ENCODE measurements at regions not wholly inside any gene's neighbourhood (a gene's known extent, or its start where the extent isn't known, plus 50 kb on each side); places are given as distances from the start of the nearest gene placed in this dataset.

GRCh38 chr10:3016016-3016415, 51.3 kb upstream of the PFKP start:
- no peak for DNase-seq

- DNase-seq: no peak
Observed at GRCh38 chr10:3014968-3015367, 52.4 kb upstream of the PFKP start.

DNA sequence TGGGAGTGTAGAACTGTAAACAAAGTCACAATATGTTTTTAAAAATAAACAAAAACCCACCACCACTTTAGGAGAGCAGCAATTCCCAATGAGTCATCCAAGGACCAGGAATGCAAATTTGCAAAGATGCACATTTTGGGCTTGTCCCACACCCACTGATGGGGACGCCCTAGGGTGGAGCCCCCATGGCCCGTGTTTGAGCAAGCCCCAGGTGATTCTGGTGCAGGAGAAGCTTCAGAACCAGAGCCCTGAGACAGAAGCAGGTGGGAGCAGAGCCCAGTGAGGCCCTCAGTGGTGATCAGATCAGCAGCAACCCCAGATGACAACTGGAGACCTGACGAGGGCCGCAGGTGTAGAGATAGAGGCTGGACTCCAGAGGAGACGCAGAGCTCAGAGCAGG, 55.1 kb upstream of the PFKP start:
- DNase-seq: no peak

GRCh38 chr10:3010816-3011460, 56.4 kb upstream of the PFKP start:
- no peak for DNase-seq

GRCh38 chr10:3010334-3010733, 57.0 kb upstream of the PFKP start:
- DNase-seq: no peak

DNA sequence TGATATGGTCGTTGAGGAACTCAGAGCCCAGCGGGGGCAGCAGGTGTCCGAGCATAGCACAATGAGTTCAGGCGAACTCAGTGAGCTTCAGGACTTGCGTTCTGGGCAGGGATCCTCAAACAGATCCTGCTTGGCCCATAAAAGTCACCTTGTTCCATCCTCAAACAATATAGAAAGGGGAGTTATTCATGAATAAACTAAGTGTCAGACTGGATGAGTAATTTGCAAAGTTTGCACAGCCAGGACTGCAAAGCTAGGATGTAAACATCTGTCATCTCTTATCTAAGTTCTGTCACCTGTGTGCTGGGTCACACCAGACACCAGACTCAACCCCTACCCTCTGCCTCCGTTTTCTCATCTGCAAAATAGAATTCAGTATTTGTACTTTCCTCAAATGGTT, 58.0 kb upstream of the PFKP start:
- DNase-seq: no peak

GRCh38 chr10:3008518-3009195, 58.7 kb upstream of the PFKP start:
- DNase-seq: no peak

DNA sequence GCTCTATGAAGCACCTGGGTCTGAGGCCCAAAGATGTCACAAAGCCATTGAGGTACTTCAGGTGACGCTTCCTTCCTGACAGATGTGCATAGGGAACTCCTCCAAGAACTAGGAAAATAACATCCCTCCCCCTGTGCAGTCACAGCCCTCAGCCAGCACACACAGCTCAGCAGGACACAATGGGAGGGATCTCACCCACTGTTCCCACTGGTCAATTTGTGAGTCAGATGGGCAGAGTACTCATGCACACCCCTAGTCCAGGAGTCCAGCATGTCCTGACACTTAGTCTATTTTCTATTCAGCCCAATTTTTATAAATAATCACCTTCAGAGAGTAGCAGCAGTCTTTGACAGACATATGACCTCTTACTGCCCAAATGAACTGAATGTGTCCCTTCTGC, 60.7 kb upstream of the PFKP start:
- no peak for DNase-seq

DNA sequence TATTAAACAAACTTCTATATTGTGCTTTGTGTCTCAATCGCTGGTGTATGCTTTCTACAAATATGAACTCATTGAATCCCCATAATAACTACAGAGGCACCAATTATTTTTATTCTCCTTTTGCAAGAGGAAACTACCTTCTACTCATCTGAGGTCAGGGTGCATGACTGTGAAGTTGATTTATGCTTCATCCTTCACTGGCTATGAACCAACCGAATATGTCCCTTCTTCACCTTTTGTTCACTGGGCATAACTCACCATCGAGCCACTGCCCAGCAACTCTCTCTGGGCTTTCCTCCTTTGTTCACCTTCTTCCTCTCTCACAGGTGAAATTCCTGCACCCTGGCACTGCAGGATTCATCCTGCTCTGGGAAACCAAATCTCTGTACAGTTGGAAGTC, 61.3 kb upstream of the PFKP start:
- DNase-seq: no peak

GRCh38 chr10:3002304-3002703, 65.0 kb upstream of the PFKP start:
- no peak for DNase-seq

DNA sequence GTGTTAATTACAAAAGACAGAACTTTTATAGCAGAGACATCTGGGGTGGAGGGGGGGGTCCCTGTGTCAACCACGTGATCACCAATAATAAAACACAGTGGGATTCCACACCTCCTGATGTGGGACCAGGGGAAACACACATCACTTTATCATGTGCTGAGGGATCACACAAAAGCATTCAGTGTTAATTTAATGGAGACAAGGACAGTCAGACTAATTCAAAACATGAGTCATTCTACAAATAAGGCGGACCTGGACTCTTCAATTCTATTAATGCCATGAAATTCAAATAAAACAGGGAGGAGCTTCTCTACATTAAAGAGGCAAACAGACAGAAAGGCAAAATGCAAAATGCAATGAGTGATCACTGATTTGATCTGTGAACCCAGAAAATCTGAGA, 67.3 kb upstream of the PFKP start:
- no peak for DNase-seq

DNA sequence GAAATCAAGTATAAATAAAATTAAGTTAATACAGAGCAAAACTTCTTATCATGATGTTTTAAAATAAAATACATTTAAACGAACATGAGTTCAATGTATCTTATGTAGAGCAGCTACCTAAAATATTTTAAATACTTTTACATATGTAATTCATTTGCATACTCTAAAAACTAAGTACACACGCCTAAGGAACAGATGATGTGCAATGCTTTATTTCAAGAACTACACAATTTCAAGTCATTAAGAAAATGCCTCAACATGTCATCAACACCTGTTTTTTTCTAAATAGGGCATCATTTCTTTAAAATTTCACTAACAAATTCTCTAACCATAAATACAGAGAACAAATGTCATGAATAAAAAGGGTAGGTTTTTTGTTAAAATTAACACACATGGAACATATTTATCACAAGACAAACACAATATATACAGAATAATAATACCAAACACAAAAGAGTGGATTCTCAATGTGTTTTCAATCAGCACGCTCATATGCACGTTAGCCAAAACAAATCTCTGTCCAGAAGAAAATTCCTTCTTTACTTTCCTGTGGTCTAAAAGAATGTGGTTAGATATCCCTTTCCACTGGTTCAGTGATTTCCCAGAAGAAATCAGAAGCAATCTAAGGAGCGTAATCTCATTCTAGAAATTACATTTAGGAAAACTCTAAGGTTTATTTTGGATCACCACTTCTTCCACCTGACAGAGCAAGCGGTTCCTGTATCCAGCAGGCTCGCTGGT, 73.0 kb upstream of the PFKP start:
- DNase-seq: no peak

DNA sequence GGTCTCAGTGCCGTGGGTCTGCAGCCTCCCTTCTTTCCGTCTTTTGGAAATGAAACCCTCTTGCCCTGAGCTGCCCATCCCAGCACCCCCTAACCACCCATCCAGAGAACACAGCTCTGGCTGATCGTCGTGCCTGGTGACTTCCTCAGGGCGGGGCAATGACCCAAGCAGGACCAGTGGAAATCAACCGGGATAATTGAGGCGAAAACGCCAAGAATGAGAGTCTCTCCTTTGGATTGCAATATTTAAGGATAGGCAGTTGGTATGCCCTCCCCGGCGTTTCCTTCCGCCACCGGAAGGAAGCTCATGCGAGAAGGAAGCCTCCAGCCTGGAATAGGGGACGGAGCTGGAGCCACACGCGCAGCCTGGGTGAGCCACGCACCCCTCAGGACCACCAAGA, 73.7 kb upstream of the PFKP start:
- DNase-seq: no peak

GRCh38 chr10:2992401-2993198, 74.7 kb upstream of the PFKP start:
- no peak for DNase-seq

DNA sequence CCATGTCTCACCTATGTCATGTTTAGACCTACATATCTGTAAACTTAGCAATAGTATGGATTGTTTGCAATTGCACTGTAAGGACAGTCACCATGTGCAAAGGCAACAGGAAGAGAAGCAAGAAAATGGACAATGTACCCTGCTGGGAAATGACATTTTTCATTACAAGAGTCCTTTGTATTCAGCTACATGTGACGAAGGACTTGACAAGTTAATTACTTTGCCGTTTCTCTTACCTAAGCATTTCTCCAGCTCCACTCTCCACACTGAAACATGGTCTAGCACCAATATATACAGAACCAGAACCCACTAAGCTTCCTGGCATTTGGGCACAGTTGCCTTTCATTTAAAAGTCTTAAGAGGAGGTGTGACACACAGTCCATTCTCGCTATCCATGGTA, 76.6 kb upstream of the PFKP start:
- no peak for DNase-seq

GRCh38 chr10:2989292-2989947, 77.9 kb upstream of the PFKP start:
- no peak for DNase-seq

DNA sequence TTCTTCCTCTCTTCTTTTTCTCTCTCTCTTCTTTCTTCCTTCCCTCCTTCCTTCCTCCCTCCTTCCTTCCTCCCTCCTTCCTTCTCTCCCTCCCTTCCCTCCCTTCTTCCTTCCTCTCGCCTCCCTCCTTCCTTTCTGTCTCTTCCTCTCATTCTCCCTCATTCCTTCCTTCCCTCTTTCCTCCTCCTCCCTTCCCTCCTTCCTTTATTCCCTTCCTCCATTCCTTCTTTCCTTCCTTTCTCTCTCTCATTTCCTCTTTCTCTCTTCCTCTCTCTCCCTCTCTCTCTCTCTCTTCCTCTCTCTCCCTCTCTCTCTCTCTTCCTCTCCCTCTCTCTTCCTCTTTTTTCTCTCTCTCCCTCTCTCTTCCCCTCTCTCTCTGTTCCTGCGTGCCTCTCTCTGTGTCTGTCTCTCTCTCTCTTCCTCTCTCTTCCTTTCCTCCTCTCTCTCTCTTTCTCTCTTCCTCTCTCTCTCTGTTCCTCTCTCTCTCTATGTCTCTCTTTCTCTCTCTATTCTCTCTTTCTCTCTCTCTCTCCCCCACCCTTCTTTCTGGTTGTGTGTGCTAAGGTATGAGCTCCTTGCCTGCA, 80.1 kb upstream of the PFKP start:
- no peak for DNase-seq

DNA sequence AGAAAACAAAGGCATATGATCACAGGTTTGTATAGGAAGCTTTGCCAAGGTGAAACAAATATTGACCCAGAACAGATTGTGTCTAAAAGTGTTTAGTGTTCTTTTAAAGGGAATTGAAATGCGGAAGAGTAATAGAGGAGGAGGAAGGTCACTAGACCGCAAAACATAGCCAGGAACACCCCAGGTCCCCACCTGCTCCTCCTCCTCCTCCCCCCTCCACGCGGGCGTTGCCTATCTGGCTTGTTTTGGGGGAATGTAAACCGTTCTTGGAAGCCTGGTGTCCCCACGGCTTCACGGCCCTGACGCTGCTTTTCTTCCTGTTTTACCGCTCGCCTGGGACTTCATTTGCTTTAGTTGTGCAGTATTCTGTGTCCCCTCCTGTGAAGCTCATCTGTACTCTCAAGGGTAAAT, 81.0 kb upstream of the PFKP start:
- no peak for DNase-seq

DNA sequence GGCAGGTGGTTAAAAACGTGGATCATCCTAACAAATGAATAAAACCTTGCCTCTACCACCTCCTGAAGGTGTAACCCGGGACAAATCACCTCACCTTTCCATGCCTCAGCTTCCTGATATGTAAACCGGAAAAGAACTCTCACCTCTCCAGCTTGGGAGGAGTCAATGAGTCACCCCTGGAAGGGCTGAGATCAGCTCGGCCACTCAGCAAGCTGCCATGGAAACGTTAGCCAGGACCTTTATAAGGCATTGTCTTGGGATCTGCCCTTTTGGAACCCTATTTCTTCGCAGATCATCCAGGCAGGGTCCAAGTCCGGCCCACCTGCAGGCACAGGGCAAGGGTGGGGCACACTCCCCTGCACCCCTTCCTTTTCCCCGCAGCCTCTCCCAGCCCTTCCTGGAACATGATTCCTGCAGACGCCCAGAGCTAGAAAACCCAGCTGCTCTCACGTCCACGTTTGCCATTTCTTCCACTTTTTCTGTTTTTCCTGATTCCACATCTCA, 81.6 kb upstream of the PFKP start:
- DNase-seq: no peak

GRCh38 chr10:2984682-2985081, 82.7 kb upstream of the PFKP start:
- no peak for DNase-seq

DNA sequence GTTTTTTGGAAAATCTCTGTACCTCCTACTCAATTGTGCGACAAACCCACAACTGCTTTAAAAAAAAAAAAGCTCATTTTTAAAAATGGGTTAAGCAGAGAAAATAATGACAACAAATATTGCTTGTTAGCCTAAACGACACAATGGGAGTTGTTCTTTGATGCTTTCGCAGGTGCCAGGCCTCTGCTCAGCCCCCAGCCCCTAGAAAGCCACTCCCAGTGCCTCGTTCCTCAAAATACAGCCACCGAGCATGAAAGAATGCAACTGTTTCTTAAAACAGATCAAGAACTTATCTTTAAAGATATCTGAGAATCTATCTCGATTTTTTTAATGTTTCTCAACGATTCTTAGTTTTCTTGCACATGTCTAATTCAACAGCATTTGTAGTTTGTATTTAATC, 85.2 kb upstream of the PFKP start:
- no peak for DNase-seq

DNA sequence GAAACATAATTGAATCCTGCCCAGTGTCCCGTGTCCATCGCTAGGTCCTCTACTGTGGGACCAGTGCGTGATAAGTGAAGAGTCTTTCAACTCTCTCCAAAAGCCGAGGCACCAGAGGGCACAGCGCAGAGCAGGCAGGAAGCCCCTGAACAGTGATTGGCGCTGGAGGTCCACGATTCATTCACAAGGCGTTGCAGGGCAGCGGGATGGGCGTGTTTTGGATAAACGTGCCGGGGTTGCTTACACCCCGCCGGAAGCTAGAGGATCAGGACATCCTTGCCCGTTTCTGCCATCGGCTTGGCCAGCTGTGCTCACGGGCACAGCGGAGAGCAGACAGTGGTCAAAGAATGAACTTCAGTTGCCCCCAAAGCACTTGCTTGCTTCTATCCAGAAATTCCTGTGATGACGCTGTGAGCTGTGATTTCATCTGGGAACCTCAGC, 86.0 kb upstream of the PFKP start:
- no peak for DNase-seq
